ENCODE measurements at regions not wholly inside any gene's neighbourhood (a gene's known extent, or its start where the extent isn't known, plus 50 kb on each side); places are given as distances from the start of the nearest gene placed in this dataset.

DNA sequence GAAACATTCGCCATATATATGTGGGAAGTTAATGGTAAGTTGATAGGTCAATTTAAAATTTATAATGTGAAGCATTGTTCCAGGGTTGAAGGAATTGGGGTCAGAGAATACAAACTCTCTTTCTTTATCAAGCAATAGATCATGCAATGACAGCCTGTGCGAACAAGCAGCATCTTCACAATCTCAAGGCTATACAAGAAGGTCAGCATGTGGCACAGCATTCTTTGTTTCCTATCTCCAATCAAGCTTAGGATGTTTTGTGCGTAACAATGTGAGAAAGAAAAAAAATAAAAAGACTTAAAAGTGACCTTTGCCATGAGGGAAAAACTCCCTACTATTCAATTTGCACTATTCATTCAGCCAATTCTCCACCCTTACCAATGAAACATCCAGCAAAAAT, 288.1 kb upstream of the NECTIN3 start:
- Mint-ChIP-seq H3K27me3 (ENCODE audit: insufficient read depth) (no peaks in the 10 kb centered on the region), H3K27ac (no peak overlapping the region)

DNA sequence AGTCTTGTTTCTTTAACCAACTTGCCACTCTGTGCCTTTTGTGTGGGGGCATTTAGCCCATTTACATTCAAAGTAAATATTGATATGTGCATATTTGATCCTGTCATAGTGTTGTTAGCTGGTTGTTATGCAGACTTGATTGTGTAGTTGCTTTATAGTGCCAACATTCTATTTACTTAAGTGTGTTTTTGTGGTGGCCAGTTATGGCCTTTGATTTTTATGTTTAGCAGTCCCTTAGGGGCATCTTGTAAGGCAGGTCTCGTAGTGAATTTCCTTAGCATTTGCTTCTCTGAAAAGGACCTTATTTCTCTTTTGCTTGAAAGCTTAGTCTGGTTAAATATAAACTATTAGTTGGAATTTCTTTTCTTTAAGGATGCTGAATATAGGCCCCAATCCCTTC, 282.8 kb upstream of the NECTIN3 start:
- TF ChIP-seq, protein P1, sequence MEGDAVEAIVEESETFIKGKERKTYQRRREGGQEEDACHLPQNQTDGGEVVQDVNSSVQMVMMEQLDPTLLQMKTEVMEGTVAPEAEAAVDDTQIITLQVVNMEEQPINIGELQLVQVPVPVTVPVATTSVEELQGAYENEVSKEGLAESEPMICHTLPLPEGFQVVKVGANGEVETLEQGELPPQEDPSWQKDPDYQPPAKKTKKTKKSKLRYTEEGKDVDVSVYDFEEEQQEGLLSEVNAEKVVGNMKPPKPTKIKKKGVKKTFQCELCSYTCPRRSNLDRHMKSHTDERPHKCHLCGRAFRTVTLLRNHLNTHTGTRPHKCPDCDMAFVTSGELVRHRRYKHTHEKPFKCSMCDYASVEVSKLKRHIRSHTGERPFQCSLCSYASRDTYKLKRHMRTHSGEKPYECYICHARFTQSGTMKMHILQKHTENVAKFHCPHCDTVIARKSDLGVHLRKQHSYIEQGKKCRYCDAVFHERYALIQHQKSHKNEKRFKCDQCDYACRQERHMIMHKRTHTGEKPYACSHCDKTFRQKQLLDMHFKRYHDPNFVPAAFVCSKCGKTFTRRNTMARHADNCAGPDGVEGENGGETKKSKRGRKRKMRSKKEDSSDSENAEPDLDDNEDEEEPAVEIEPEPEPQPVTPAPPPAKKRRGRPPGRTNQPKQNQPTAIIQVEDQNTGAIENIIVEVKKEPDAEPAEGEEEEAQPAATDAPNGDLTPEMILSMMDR (IDR thresholded peaks at IDR 0.05), result no peak
- H3K4me1 Mint-ChIP-seq (ENCODE audit: low read depth), result peaks cover 51% of the 10 kb centered on the region
- no peak overlapping the region; the same call in 1 of the 2 replicates for H3K4me3 Mint-ChIP-seq
- H3K9me3 Mint-ChIP-seq, result peaks cover 6% of the 10 kb centered on the region
- H3K36me3 Mint-ChIP-seq (ENCODE audit: low read depth), result peaks cover 39% of the 10 kb centered on the region
- no peaks in the 10 kb centered on the region for H3K27me3 Mint-ChIP-seq (ENCODE audit: insufficient read depth)
- no peak for DNase-seq
- H3K27ac Mint-ChIP-seq, result 0 out of 2 replicates have a peak overlapping the region, but pooled peaks have one; percentile 65

More for the DNA sequence above, 288.1 kb upstream of the NECTIN3 start:
- peaks cover 30% of the 10 kb centered on the region for H3K36me3 Mint-ChIP-seq (ENCODE audit: low read depth)
- DNase-seq, result no peak
- no peak overlapping the region for H3K4me3 Mint-ChIP-seq
- H3K4me1 Mint-ChIP-seq (ENCODE audit: low read depth), result peaks cover 17% of the 10 kb centered on the region
- peaks cover 6% of the 10 kb centered on the region for H3K9me3 Mint-ChIP-seq
- TF ChIP-seq, protein P1 (IDR thresholded peaks at IDR 0.05), result no peak

DNA sequence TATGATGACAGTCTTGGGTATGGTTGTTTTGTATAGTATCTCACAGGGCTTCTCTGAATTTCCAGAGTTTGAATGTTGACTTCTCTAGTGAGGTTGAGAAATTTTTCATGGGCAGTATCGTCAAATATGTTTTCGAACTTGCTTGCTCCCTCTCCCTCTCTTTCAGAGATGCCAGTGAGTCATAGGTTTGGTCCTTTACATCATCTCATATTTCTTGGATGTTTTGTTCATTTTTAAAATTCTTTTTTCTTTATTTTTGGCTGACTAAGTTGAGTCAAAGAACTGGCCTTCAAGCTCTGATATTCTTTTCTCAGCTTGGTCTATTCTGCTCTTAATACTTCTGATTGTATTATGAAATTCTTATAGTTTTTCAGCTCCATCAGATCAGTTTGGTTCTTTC, 282.3 kb upstream of the NECTIN3 start:
- Mint-ChIP-seq H3K27me3 (ENCODE audit: insufficient read depth) (no peaks in the 10 kb centered on the region), H3K27ac (peak overlapping the region; percentile 65), H3K4me1 (ENCODE audit: low read depth) (peaks cover 54% of the 10 kb centered on the region), H3K9me3 (peaks cover 6% of the 10 kb centered on the region), H3K36me3 (ENCODE audit: low read depth) (peaks cover 39% of the 10 kb centered on the region), H3K4me3 (peak overlapping the region; percentile 49; the same call in 1 of the 2 replicates)
- peak; percentile 39 for DNase-seq
- TF ChIP-seq, protein P1 (IDR thresholded peaks at IDR 0.05), result no peak

DNA sequence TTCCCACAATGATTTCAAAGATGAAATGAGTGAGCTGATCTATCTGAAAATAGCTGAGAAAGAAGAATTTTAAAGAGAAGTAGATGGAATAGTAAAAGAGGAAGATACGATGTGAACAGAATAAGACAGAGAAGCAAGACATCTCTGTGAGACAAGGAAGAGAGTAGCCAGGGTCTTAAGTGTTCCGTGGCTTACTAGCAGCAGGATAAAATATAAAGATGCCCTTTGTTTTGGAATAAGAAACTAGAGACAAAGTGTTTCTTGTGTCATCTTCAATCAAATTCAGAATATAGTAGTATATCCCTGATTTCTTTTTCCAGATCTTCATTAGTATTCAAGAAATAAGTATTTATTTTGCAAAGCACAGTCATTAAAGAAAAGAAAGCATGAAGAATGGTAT, 281.0 kb upstream of the NECTIN3 start:
- Mint-ChIP-seq H3K27ac (peak overlapping the region; percentile 18; the same call in 1 of the 2 replicates), H3K4me1 (ENCODE audit: low read depth) (peaks cover 54% of the 10 kb centered on the region), H3K36me3 (ENCODE audit: low read depth) (peaks cover 27% of the 10 kb centered on the region), H3K4me3 (peak overlapping the region; percentile 31; the same call in 1 of the 2 replicates), H3K27me3 (ENCODE audit: insufficient read depth) (no peaks in the 10 kb centered on the region), H3K9me3 (peaks cover 6% of the 10 kb centered on the region)
- DNase-seq, result no peak
- TF ChIP-seq, protein P1 (IDR thresholded peaks at IDR 0.05), result no peak

DNA sequence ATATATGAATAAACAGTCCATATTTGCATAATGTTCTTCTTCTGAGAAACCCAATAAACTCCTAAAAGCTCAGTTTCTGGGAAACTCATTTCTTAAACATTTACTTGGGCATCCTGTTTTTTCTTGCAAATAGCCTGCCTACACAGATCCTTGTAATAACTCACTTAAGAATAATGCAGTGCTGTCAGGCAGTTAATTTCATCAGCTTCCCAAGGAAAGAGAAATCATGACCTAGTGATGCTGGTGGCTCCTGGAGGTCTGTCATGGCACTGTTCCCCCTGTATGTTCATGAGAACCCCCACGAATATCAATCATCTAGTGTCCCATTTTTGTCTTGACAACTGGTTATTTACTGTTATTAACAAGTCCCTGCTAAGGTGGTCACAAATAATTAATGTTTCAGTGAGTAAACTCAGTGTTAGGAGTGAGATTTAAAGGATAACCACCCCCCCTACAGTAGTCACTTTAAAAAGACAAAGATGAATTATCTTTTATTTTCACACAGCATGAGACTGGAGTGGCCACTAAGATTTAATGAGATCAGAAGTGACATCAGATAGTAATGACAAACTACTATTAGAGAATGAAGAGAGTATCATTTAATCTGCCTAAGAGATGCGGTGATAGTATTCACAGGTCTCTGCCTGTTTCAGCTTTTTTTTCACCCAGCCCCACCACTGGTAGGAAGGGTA, 279.5 kb upstream of the NECTIN3 start:
- Mint-ChIP-seq H3K4me1 (ENCODE audit: low read depth) (peaks cover 56% of the 10 kb centered on the region), H3K27me3 (ENCODE audit: insufficient read depth) (no peaks in the 10 kb centered on the region), H3K36me3 (ENCODE audit: low read depth) (peaks cover 18% of the 10 kb centered on the region), H3K4me3 (no peak overlapping the region), H3K27ac (peak overlapping the region; percentile 70), H3K9me3 (no peaks in the 10 kb centered on the region; the same call in 1 of the 2 replicates)
- TF ChIP-seq, protein P1 (IDR thresholded peaks at IDR 0.05), result no peak
- DNase-seq, result no peak

Data from HFFc6 (cell line).